Astrocyte (in vitro differentiated cells and primary cell): ENCODE measurements at regions not wholly inside any gene's neighbourhood (a gene's known extent, or its start where the extent isn't known, plus 50 kb on each side); places are given as distances from the start of the nearest gene placed in this dataset.

ENCODE experiments used
- DNase-seq: peaks from one replicate; pipeline ENCODE4 v3.0.0-alpha.2; 2010; ENCODE audit warnings: low read depth
- FAIRE-seq: peaks from 2 replicates; lab custom pipeline; 2011; peaks lifted over from hg19 to GRCh38; lab: Jason Lieb, UNC
- H2AFZ ChIP-seq: 2 replicates; pipeline ENCODE4 v1.6.0; 2012; ENCODE audit warnings: low read depth, low read length, inconsistent platforms
- H3K27ac ChIP-seq: 2 replicates; pipeline ENCODE4 v1.5.1; 2011; ENCODE audit warnings: low read depth, low read length, inconsistent platforms
- H3K27me3 ChIP-seq: 2 replicates; pipeline ENCODE4 v1.6.0; 2011; ENCODE audit warnings: low read length, inconsistent platforms; ENCODE audit not compliant: insufficient read depth
- H3K36me3 ChIP-seq: 2 replicates; pipeline ENCODE4 v1.5.1; 2011; ENCODE audit warnings: low read length, inconsistent platforms; ENCODE audit not compliant: insufficient read depth
- H3K4me1 ChIP-seq: 2 replicates; pipeline ENCODE4 v1.5.1; 2011; ENCODE audit warnings: low read length, inconsistent platforms; ENCODE audit not compliant: insufficient read depth
- H3K4me2 ChIP-seq: 2 replicates; pipeline ENCODE4 v1.6.0; 2012; ENCODE audit warnings: low read length, inconsistent platforms
- H3K4me3 ChIP-seq: 2 replicates; pipeline ENCODE4 v1.5.1; 2011; ENCODE audit warnings: low read depth, mild to moderate bottlenecking, low read length, inconsistent platforms; ENCODE audit not compliant: insufficient read depth
- H3K79me2 ChIP-seq: 2 replicates; pipeline ENCODE4 v1.6.0; 2012; ENCODE audit warnings: mild to moderate bottlenecking, low read length, inconsistent platforms; ENCODE audit not compliant: insufficient read depth
- H3K9ac ChIP-seq: 2 replicates; pipeline ENCODE4 v1.6.0; 2012; ENCODE audit warnings: mild to moderate bottlenecking, low read length, inconsistent platforms
- H3K9me3 ChIP-seq: 2 replicates; pipeline ENCODE4 v1.5.1; 2012; ENCODE audit warnings: low read depth, mild to moderate bottlenecking, low read length, inconsistent platforms; ENCODE audit not compliant: insufficient read depth
- H4K20me1 ChIP-seq: 2 replicates; pipeline ENCODE4 v1.6.0; 2012; ENCODE audit warnings: low read length, inconsistent platforms; ENCODE audit not compliant: insufficient read depth
- H3K27ac Mint-ChIP-seq: one replicate; pipeline ENCODE4 v1.8.0; 2021; ENCODE audit warnings: mild to moderate bottlenecking, mixed read lengths; ENCODE audit not compliant: unreplicated experiment
- H3K27me3 Mint-ChIP-seq: one replicate; pipeline ENCODE4 v1.8.0; 2021; ENCODE audit warnings: low read depth, mixed read lengths; ENCODE audit not compliant: unreplicated experiment
- H3K36me3 Mint-ChIP-seq: one replicate; pipeline ENCODE4 v1.8.0; 2021; ENCODE audit warnings: low read depth, mixed read lengths; ENCODE audit not compliant: unreplicated experiment
- H3K4me1 Mint-ChIP-seq: one replicate; pipeline ENCODE4 v1.8.0; 2021; ENCODE audit warnings: low read depth, mixed read lengths; ENCODE audit not compliant: unreplicated experiment
- H3K4me3 Mint-ChIP-seq: one replicate; pipeline ENCODE4 v1.8.0; 2021; ENCODE audit warnings: mild to moderate bottlenecking, moderate library complexity, mixed read lengths; ENCODE audit not compliant: unreplicated experiment
- H3K9me3 Mint-ChIP-seq: one replicate; pipeline ENCODE4 v1.8.0; 2021; ENCODE audit warnings: mild to moderate bottlenecking, mixed read lengths; ENCODE audit not compliant: unreplicated experiment
- EZH2 ChIP-seq: IDR thresholded peaks from 2 replicates; pipeline ENCODE4 v1.6.1; 2012; ENCODE audit warnings: mild to moderate bottlenecking, low read length, inconsistent platforms; ENCODE audit not compliant: insufficient read depth
- TF ChIP-seq, protein P1 (sequence below): IDR thresholded peaks from 2 replicates; pipeline ENCODE4 v1.5.1; 2011; ENCODE audit warnings: low read depth, mild to moderate bottlenecking, inconsistent platforms, low read length, moderate library complexity; ENCODE audit not compliant: insufficient read depth

DNA sequence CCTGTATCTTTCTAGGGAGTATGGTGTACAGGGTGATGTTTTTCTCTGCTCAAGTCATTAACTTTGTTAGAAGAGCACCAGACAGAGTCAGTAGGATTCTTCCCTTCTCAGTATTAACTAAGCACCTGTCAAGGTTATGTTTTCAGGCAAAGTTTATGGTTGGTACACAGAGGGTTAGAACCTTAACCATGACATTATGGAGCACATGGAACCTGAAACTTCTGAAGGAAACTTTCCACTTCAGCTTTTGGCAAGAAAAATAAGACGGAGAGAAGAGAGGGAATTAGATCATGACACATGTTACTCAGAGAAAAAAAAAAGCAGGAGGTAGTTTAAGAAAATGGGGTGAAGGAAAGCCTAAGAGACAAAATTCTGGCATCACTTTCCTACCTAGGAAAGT lies 112.9 kb upstream of the PDE7B start:
- no peak overlapping the region for H2AFZ ChIP-seq
- no peak for FAIRE-seq
- peak overlapping the region; percentile 41 for H3K4me2 ChIP-seq

DNA sequence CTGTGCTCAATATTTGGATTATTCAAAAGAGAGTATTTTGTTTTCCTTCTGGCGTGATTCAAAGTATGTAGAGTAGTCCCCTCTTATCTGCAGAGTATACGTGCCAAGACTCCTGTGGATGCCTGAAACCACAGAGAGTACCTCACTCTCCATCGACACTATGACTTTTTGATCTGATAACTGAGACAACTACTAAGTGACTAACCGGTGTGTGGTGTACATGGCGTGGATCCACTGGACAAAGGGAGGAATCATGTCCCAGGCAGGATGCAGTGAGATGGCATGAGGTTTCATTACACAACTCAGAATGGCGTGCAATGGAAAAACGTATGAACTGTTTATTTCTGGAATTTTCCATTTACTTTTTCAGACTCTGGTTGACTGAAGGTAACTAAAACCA lies 112.2 kb upstream of the PDE7B start:
- peak overlapping the region; percentile 66 for H3K27ac ChIP-seq
- H2AFZ ChIP-seq: no peak overlapping the region
- Mint-ChIP-seq H3K36me3 (no peaks in the 10 kb centered on the region), H3K27ac (no peak overlapping the region), H3K27me3 (no peaks in the 10 kb centered on the region), H3K9me3 (peaks cover 1% of the 10 kb centered on the region), H3K4me1 (no peaks in the 10 kb centered on the region), H3K4me3 (no peak overlapping the region)
- FAIRE-seq (peak; percentile 92), DNase-seq (peak; percentile 100)
- H3K4me1 ChIP-seq: peaks cover 14% of the 10 kb centered on the region
- H4K20me1 ChIP-seq: no peaks in the 10 kb centered on the region
- H3K9ac ChIP-seq: peak overlapping the region; percentile 30
- no peaks in the 10 kb centered on the region for H3K27me3 ChIP-seq
- H3K79me2 ChIP-seq: no peaks in the 10 kb centered on the region
- no peaks in the 10 kb centered on the region for H3K9me3 ChIP-seq
- no peaks in the 10 kb centered on the region for H3K36me3 ChIP-seq
- H3K4me3 ChIP-seq: no peak overlapping the region
- H3K4me2 ChIP-seq: peak overlapping the region; percentile 41
- no peak for TF ChIP-seq EZH2
- TF ChIP-seq, protein P1, sequence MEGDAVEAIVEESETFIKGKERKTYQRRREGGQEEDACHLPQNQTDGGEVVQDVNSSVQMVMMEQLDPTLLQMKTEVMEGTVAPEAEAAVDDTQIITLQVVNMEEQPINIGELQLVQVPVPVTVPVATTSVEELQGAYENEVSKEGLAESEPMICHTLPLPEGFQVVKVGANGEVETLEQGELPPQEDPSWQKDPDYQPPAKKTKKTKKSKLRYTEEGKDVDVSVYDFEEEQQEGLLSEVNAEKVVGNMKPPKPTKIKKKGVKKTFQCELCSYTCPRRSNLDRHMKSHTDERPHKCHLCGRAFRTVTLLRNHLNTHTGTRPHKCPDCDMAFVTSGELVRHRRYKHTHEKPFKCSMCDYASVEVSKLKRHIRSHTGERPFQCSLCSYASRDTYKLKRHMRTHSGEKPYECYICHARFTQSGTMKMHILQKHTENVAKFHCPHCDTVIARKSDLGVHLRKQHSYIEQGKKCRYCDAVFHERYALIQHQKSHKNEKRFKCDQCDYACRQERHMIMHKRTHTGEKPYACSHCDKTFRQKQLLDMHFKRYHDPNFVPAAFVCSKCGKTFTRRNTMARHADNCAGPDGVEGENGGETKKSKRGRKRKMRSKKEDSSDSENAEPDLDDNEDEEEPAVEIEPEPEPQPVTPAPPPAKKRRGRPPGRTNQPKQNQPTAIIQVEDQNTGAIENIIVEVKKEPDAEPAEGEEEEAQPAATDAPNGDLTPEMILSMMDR: no peak

More for the DNA sequence above, 112.9 kb upstream of the PDE7B start:
- Histone ChIP-seq H3K4me3 (no peak overlapping the region), H3K4me1 (peaks cover 14% of the 10 kb centered on the region), H3K36me3 (no peaks in the 10 kb centered on the region), H3K9me3 (no peaks in the 10 kb centered on the region), H3K27me3 (no peaks in the 10 kb centered on the region), H3K79me2 (no peaks in the 10 kb centered on the region), H4K20me1 (no peaks in the 10 kb centered on the region), H3K9ac (peak overlapping the region; percentile 30), H3K27ac (peak overlapping the region; percentile 33)
- Mint-ChIP-seq H3K4me3 (no peak overlapping the region), H3K27ac (no peak overlapping the region), H3K27me3 (no peaks in the 10 kb centered on the region), H3K9me3 (peaks cover 1% of the 10 kb centered on the region), H3K4me1 (no peaks in the 10 kb centered on the region), H3K36me3 (no peaks in the 10 kb centered on the region)
- peak; percentile 48 for DNase-seq
- TF ChIP-seq EZH2: no peak
- TF ChIP-seq, protein P1: no peak

DNA sequence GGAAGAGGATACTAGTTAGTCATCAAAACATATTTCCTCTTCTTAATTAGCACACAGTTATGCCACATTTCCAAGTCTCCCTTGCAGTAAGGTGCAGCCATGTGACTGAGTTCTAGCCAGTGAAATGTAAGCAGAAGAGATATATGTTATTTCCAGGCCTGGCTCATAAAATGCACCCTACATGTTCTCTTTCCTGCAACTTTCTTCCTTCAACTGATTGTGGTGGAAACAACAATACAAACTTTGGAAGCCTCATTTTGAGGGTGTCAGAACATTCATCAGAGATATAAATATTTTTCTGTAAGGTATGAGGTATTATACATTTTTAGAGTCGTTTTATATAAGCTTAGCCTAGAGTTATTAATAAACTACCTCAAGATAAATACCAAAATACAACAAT lies 110.9 kb upstream of the PDE7B start:
- H3K9me3 ChIP-seq: no peaks in the 10 kb centered on the region
- no peak for FAIRE-seq

More for the DNA sequence above, 110.9 kb upstream of the PDE7B start:
- TF ChIP-seq, protein P1: no peak
- TF ChIP-seq EZH2: no peak
- H3K4me2 ChIP-seq: no peak overlapping the region
- no peak overlapping the region for H3K9ac ChIP-seq
- no peak overlapping the region for H3K4me3 ChIP-seq
- H3K79me2 ChIP-seq: no peaks in the 10 kb centered on the region
- Mint-ChIP-seq H3K4me3 (no peak overlapping the region), H3K36me3 (no peaks in the 10 kb centered on the region), H3K9me3 (peaks cover 1% of the 10 kb centered on the region), H3K4me1 (no peaks in the 10 kb centered on the region), H3K27ac (no peak overlapping the region), H3K27me3 (no peaks in the 10 kb centered on the region)
- no peak overlapping the region for H2AFZ ChIP-seq
- no peaks in the 10 kb centered on the region for H4K20me1 ChIP-seq
- no peak for DNase-seq
- peaks cover 14% of the 10 kb centered on the region for H3K4me1 ChIP-seq
- H3K27ac ChIP-seq: no peak overlapping the region
- H3K36me3 ChIP-seq: no peaks in the 10 kb centered on the region
- H3K27me3 ChIP-seq: no peaks in the 10 kb centered on the region
